Heart left ventricle (tissue), 16 donors: ENCODE measurements at regions not wholly inside any gene's neighbourhood (a gene's known extent, or its start where the extent isn't known, plus 50 kb on each side); places are given as distances from the start of the nearest gene placed in this dataset.

Source experiments
- ATAC-seq, 4 donors: fragments of 200-7000 bp; cut with Tn5 transposase; one replicate each; pipeline ENCODE4 v1.9.1; 2020 to 2022; ENCODE audit warnings: moderate library complexity in 4 of 4, mild to moderate bottlenecking in 3 of 4, moderate number of reproducible peaks in 1 of 4
- DNase-seq, 5 donors: peaks; one replicate each; pipeline ENCODE4 v3.0.0-alpha.2; 2020
- H3K27ac ChIP-seq, 12 donors: fragments of 200-600 bp; sonication (generic) in 4 of 12; one replicate each; pipeline versions ENCODE4 v1.5.0 to v1.8.0; 2016 to 2022; ENCODE audit warnings: mild to moderate bottlenecking in 2 of 12
- H3K27me3 ChIP-seq, 9 donors: fragments of 200-600 bp; sonication (generic) in 2 of 9; one replicate each; pipeline versions ENCODE4 v1.5.1 to v1.8.0; 2016 to 2022; ENCODE audit warnings: mild to moderate bottlenecking in 3 of 9
- H3K36me3 ChIP-seq, 9 donors: fragments of 200-600 bp; sonication (generic) in 2 of 9; one replicate each; pipeline versions ENCODE4 v1.5.0 to v1.8.0; 2018 to 2022; ENCODE audit warnings: mild to moderate bottlenecking in 2 of 9
- H3K4me1 ChIP-seq, 12 donors: fragments of 200-600 bp; sonication (generic) in 4 of 12; one replicate each; pipeline versions ENCODE4 v1.5.0 to v1.8.0; 2016 to 2022; ENCODE audit warnings: mild to moderate bottlenecking in 3 of 12
- H3K4me3 ChIP-seq, 12 donors: fragments of 200-600 bp; sonication (generic) in 4 of 12; one replicate each; pipeline versions ENCODE4 v1.5.0 to v1.8.0; 2017 to 2022; ENCODE audit warnings: mild to moderate bottlenecking in 9 of 12, moderate library complexity in 4 of 12
- H3K9me3 ChIP-seq, 12 donors: fragments of 200-600 bp; sonication (generic) in 4 of 12; one replicate each; pipeline versions ENCODE4 v1.5.0 to v1.8.0; 2016 to 2022; ENCODE audit warnings: mild to moderate bottlenecking in 1 of 12
- CTCF ChIP-seq, 12 donors: fragments of 200-600 bp; sonication (generic) in 4 of 12; IDR thresholded peaks; one replicate each; pipeline versions ENCODE4 v1.5.0 to v1.8.0; 2018 to 2022; ENCODE audit warnings: antibody characterized with exemption in 12 of 12, mild to moderate bottlenecking in 5 of 12
- POLR2A ChIP-seq, 2 donors: fragments of 450-650 bp; IDR thresholded peaks; one replicate each; pipeline ENCODE4 v1.6.1; 2017; ENCODE audit warnings: antibody characterized with exemption in 2 of 2, mild to moderate bottlenecking in 2 of 2, moderate library complexity in 2 of 2
- WGBS, 4 donors: extraction: QIAGEN DNeasy Blood & Tissue Kit in 2 of 4; methylation state at CpG; one replicate each; pipeline versions ENCODE4 v1.1.5 to v1.1.7; 2013 to 2018; 5-methylcytosine and 5-hydroxymethylcytosine counted together
- intact Hi-C, 10 donors: fragments of 100-400 bp; cut with DNase I; formaldehyde crosslinking; loops; one replicate each; pipeline versions ENCODE4 v1.11.1 to v1.14.2; 2022
- donor health status: ischemic (EF 13 %, LVEDD 7.1; RV severe dilation, severe dysfunction).
- donor health status: healthy with polysubstance abuse.
- donor health status: DM: no; HTN: yes; CAD: no.
- donor health status: DM: no; HTN: no; CAD: no.
- donor health status: ischemic (EF 25% LVEDD 6.9; RV normal size, moderate dysfunction).
- donor health status: ischemic (EF 25% LVEDD 5.7; RV mildly dilated, moderate dysfunction).
- donor health status: healthy.
- donor health status: DM: yes; HTN: yes; CAD: no.
- donor health status: ischemic (EF 35%, LVEDD 5.7; RV mildly dilated, moderate dysfunction).
- donor health status: nonischemic (EF 11% LVEDD 7.7; RV severe dilation, severe dysfunction).
- donor health status: DM: yes; HTN: yes; CAD: no.
- donor health status: PGD.
- donor health status: ischemic (EF 29% LVEDD 5.4; RV normal size, mild dysfunction).
- donor health status: nonischemic (EF 23%, LVEDD 6.1; RV moderate dilation, normal function).

- Histone ChIP-seq H3K4me3 (no peak overlapping the region), H3K9me3 (peaks cover 0 to 6% (median 0%) of the 10 kb centered on the region in 12 donors), H3K27ac (no peak overlapping the region), H3K27me3 (peaks cover 0 to 3% (median 0%) of the 10 kb centered on the region in 9 donors), H3K4me1 (no peaks in the 10 kb centered on the region), H3K36me3 (no peaks in the 10 kb centered on the region)
- TF ChIP-seq CTCF (IDR thresholded peaks at IDR 0.05): no peak
- WGBS, 4 donors: 48 to 66% (median 58%) methylated on average over 1 of the region's 1 CpG
- intact Hi-C loops: no loop called here
- ATAC-seq: no peak
- DNase-seq: no peak
These were observed 161.3 kb downstream of the GXYLT1 start for GRCh38 chr12:41983394-41983793.

GRCh38 chr12:41981758-41982157 is 162.9 kb downstream of the GXYLT1 start:
- TF ChIP-seq POLR2A (IDR thresholded peaks at IDR 0.05): no peak
- no peak for TF ChIP-seq CTCF (IDR thresholded peaks at IDR 0.05)
- H3K27ac ChIP-seq: no peak overlapping the region
- no peaks in the 10 kb centered on the region for H3K36me3 ChIP-seq
- peaks cover 0 to 4% (median 0%) of the 10 kb centered on the region in 12 donors for H3K9me3 ChIP-seq
- 84 to 100% (median 95%) methylated on average over 1 of the region's 1 CpG for WGBS, 4 donors
- H3K4me1 ChIP-seq: no peaks in the 10 kb centered on the region
- H3K4me3 ChIP-seq: no peak overlapping the region
- ATAC-seq (no peak), DNase-seq (no peak)
- H3K27me3 ChIP-seq: peaks cover 0 to 3% (median 0%) of the 10 kb centered on the region in 9 donors
- intact Hi-C loops: no loop called here

DNA sequence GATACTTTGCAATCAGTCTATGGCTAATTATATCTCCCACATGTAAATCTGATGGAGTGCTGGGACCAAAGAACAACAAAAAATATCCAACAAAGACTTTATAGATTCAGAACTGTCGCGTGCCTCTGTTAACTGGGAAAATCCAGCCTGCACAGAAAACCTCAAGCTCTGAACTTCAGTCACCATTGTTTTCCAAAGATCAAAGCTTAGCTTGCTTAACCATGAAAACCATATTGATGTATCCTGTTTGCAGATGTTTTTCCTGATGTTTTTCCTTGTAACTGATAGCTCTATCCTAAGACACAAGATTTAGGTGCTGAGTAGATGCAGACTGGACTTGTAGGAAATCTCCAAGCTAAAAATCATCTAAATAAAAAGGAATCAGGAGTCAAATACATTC is 163.7 kb downstream of the GXYLT1 start:
- no peaks in the 10 kb centered on the region for H3K9me3 ChIP-seq
- no peaks in the 10 kb centered on the region for H3K36me3 ChIP-seq
- no peak for TF ChIP-seq CTCF (IDR thresholded peaks at IDR 0.05)
- no peak for TF ChIP-seq POLR2A (IDR thresholded peaks at IDR 0.05)
- H3K27me3 ChIP-seq: peaks cover 0 to 3% (median 0%) of the 10 kb centered on the region in 9 donors
- no peaks in the 10 kb centered on the region for H3K4me1 ChIP-seq
- intact Hi-C loops: no loop called here
- no peak overlapping the region for H3K4me3 ChIP-seq
- no peak overlapping the region for H3K27ac ChIP-seq
- ATAC-seq (no peak), DNase-seq (no peak)
- 81 to 86% (median 85%) methylated on average over 2 of the region's 2 CpGs for WGBS, 4 donors

DNA sequence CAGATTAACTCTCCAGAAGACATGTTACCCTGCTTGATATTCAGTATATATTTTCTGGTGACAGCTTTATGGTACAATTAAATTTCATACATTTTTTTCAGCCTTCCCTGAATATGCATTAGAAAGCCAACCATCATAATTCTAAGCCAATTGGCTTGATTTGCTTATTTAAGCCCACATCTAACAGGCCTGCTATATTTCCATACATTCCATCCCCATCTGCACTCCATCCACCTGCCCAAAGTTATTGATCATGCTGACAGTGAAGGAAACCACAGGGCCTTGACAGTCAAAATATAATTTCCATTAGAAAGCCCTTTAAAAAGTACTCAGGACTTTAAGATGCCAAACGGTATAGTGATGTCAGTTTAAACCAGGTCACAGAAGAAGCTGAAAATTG is 164.3 kb downstream of the GXYLT1 start:
- no peaks in the 10 kb centered on the region for H3K9me3 ChIP-seq
- H3K4me1 ChIP-seq: no peaks in the 10 kb centered on the region
- H3K36me3 ChIP-seq: no peaks in the 10 kb centered on the region
- H3K27me3 ChIP-seq: peaks cover 0 to 3% (median 0%) of the 10 kb centered on the region in 9 donors
- DNase-seq (no peak), ATAC-seq (no peak)
- 62 to 71% (median 68%) methylated on average over 1 of the region's 1 CpG for WGBS, 4 donors
- H3K27ac ChIP-seq: no peak overlapping the region
- TF ChIP-seq CTCF (IDR thresholded peaks at IDR 0.05): no peak
- intact Hi-C loops: no loop called here
- no peak overlapping the region for H3K4me3 ChIP-seq
